GM18502 (cell line): ENCODE measurements at regions not wholly inside any gene's neighbourhood (a gene's known extent, or its start where the extent isn't known, plus 50 kb on each side); places are given as distances from the start of the nearest gene placed in this dataset.
"Not testable (repeated sequence)": the region's sequence is repeated elsewhere in the genome, so short reads cannot be mapped to it uniquely, and the experiment has no call there.

Experiments used
- ATAC-seq: cut with Tn5 transposase; IDR thresholded peaks from one replicate; pipeline ENCODE4 v1.9.1; 2021; ENCODE audit warnings: mild to moderate bottlenecking; ENCODE audit not compliant: unreplicated experiment, poor library complexity

- peak; percentile 48 for ATAC-seq
These were observed 135.9 kb downstream of the ITGB8 start for GRCh38 chr7:20466543-20467021.

GRCh38 chr7:20470082-20470481 is 139.4 kb downstream of the ITGB8 start:
- no peak for ATAC-seq

- ATAC-seq = no peak
These were observed 140.0 kb downstream of the ITGB8 start for GRCh38 chr7:20470726-20471125.

GRCh38 chr7:20474249-20474648 is 141.2 kb upstream of the ABCB5 start:
- ATAC-seq = no peak

GRCh38 chr7:20475756-20476155 is 139.7 kb upstream of the ABCB5 start:
- no peak for ATAC-seq

- ATAC-seq = no peak
These were observed 138.4 kb upstream of the ABCB5 start for GRCh38 chr7:20477067-20477466.

- no peak for ATAC-seq
These were observed 135.8 kb upstream of the ABCB5 start for GRCh38 chr7:20479706-20480105.

- ATAC-seq = no peak
These were observed 133.4 kb upstream of the ABCB5 start for GRCh38 chr7:20482071-20482470.

- ATAC-seq = no peak
These were observed 131.1 kb upstream of the ABCB5 start for GRCh38 chr7:20484356-20484755.

GRCh38 chr7:20488850-20489249 is 126.6 kb upstream of the ABCB5 start:
- ATAC-seq = no peak

- no peak for ATAC-seq
These were observed 124.2 kb upstream of the ABCB5 start for GRCh38 chr7:20491284-20491683.

- ATAC-seq = no peak
These were observed 120.9 kb upstream of the ABCB5 start for GRCh38 chr7:20494566-20494965.

- not testable (repeated sequence) for ATAC-seq
These were observed 114.0 kb upstream of the ABCB5 start for GRCh38 chr7:20501473-20501872.

- no peak for ATAC-seq
These were observed 112.1 kb upstream of the ABCB5 start for GRCh38 chr7:20503278-20503950.

- no peak for ATAC-seq
These were observed 111.4 kb upstream of the ABCB5 start for GRCh38 chr7:20504060-20504459.

GRCh38 chr7:20506175-20506574 is 109.3 kb upstream of the ABCB5 start:
- no peak for ATAC-seq

GRCh38 chr7:20507157-20507556 is 108.3 kb upstream of the ABCB5 start:
- no peak for ATAC-seq

GRCh38 chr7:20508109-20508508 is 107.4 kb upstream of the ABCB5 start:
- no peak for ATAC-seq

GRCh38 chr7:20509892-20510572 is 105.4 kb upstream of the ABCB5 start:
- no peak for ATAC-seq

GRCh38 chr7:20510573-20510900 is 104.9 kb upstream of the ABCB5 start:
- no peak for ATAC-seq

- no peak for ATAC-seq
These were observed 102.1 kb upstream of the ABCB5 start for GRCh38 chr7:20513341-20513740.

- ATAC-seq = no peak
These were observed 101.6 kb upstream of the ABCB5 start for GRCh38 chr7:20513897-20514296.
